ENCODE measurements at regions not wholly inside any gene's neighbourhood (a gene's known extent, or its start where the extent isn't known, plus 50 kb on each side); places are given as distances from the start of the nearest gene placed in this dataset.

DNA sequence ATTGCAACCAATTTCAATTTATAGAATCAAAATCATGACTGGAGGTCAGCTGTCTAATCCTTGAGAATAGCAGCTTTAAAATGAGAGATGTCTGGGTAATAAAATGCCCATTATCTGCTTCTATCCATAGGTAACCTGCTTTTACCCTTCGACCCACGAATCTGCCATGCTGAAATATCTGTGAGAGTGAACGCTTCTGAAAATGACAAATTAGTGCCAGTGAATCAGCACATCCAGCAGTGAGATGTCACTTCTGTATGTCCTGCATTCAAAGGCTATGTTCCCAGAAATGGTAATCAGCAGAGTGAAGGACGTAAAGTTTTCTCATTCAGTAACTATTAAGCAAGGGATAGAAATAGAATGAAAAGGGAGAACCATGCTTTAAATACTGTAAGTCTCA is 532.4 kb upstream of the ITGA1 start:
- no peak overlapping the region for H2AK5ac ChIP-seq (ENCODE audit: low read length, severe bottlenecking)
- no peak overlapping the region for H3K14ac ChIP-seq (ENCODE audit: low read length in 2 of 2)
- no peaks in the 10 kb centered on the region for H3K4me1 ChIP-seq (ENCODE audit: control insufficient read depth, insufficient read depth, low read depth, low read length)
- no peak overlapping the region for H4K8ac ChIP-seq (ENCODE audit: low read length)
- H3K4ac ChIP-seq (ENCODE audit: low read depth in 1 of 2, low read length in 2 of 2) = no peak overlapping the region
- no peak overlapping the region for H3K23ac ChIP-seq (ENCODE audit: low read length in 2 of 2)
- no peak overlapping the region for H3K4me2 ChIP-seq (ENCODE audit: low read length, poor library complexity, severe bottlenecking)
- no peak overlapping the region for H2AFZ ChIP-seq (ENCODE audit: low read depth, low read length)
- H4K91ac ChIP-seq (ENCODE audit: low read length) = no peak overlapping the region
- H3K18ac ChIP-seq (ENCODE audit: low read depth in 1 of 2, low read length in 2 of 2) = no peak overlapping the region
- H2BK120ac ChIP-seq (ENCODE audit: low read depth, low read length) = no peak overlapping the region
- no peak overlapping the region for H3K4me3 ChIP-seq (ENCODE audit: insufficient read depth in 1 of 2, low read depth in 1 of 2, low read length in 2 of 2)
- H2BK12ac ChIP-seq (ENCODE audit: low read length in 2 of 2) = no peak overlapping the region
- no peak overlapping the region for H2BK5ac ChIP-seq (ENCODE audit: low read depth, low read length, poor library complexity, severe bottlenecking)
- H3K79me1 ChIP-seq (replicated peaks; ENCODE audit: low read length, poor library complexity, severe bottlenecking) = no peaks in the 10 kb centered on the region
- DNase-seq = no peak
- no peak overlapping the region for H2BK15ac ChIP-seq (ENCODE audit: low read depth, poor library complexity, severe bottlenecking)
- H3K27ac ChIP-seq (ENCODE audit: low read length, poor library complexity, severe bottlenecking) = no peak overlapping the region
- peaks cover 3% of the 10 kb centered on the region for H3K9me3 ChIP-seq (ENCODE audit: control insufficient read depth, low read length)
- H3K27me3 ChIP-seq (ENCODE audit: control insufficient read depth in 1 of 2, insufficient read depth in 1 of 2, low read length in 2 of 2) = no peaks in the 10 kb centered on the region
- WGBS = 85% methylated on average over 3 of the region's 4 CpGs
- no peaks in the 10 kb centered on the region for H3K36me3 ChIP-seq (ENCODE audit: control insufficient read depth in 1 of 2, insufficient read depth in 2 of 2, low read depth in 1 of 2, low read length in 2 of 2)
- no peak overlapping the region for H3K9ac ChIP-seq (ENCODE audit: low read length)

DNA sequence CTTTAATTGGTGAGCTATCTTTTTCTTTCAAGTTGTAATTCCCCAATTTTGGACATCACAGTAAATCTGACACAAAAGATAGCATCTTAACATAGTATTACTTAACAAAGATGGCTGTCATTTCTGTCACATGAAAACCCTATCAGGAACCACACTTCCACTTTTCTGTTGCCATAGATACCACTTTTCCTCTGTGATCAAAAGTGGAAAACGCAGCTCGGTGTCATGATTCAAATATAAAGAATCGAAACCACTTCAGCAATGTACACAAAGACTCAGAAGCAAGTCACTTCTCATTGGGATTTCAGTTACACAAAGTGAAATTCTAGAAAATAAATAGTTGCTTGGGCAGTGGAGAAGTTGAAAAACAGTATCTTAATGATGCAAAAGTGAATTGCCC is 524.9 kb upstream of the ITGA1 start:
- no peak overlapping the region for H3K14ac ChIP-seq (ENCODE audit: low read length in 2 of 2)
- H3K4me3 ChIP-seq (ENCODE audit: insufficient read depth in 1 of 2, low read depth in 1 of 2, low read length in 2 of 2) = no peak overlapping the region
- no peak for DNase-seq
- H3K4me1 ChIP-seq (ENCODE audit: control insufficient read depth, insufficient read depth, low read depth, low read length) = no peaks in the 10 kb centered on the region
- H3K18ac ChIP-seq (ENCODE audit: low read depth in 1 of 2, low read length in 2 of 2) = no peak overlapping the region
- no peak overlapping the region for H2BK5ac ChIP-seq (ENCODE audit: low read depth, low read length, poor library complexity, severe bottlenecking)
- H2BK120ac ChIP-seq (ENCODE audit: low read depth, low read length) = no peak overlapping the region
- H3K27me3 ChIP-seq (ENCODE audit: control insufficient read depth in 1 of 2, insufficient read depth in 1 of 2, low read length in 2 of 2) = no peaks in the 10 kb centered on the region
- H2BK15ac ChIP-seq (ENCODE audit: low read depth, poor library complexity, severe bottlenecking) = no peak overlapping the region
- no peak overlapping the region for H3K4me2 ChIP-seq (ENCODE audit: low read length, poor library complexity, severe bottlenecking)
- H2AK5ac ChIP-seq (ENCODE audit: low read length, severe bottlenecking) = no peak overlapping the region
- no peak overlapping the region for H3K27ac ChIP-seq (ENCODE audit: low read length, poor library complexity, severe bottlenecking)
- no peaks in the 10 kb centered on the region for H3K9me3 ChIP-seq (ENCODE audit: control insufficient read depth, low read length)
- H3K79me1 ChIP-seq (replicated peaks; ENCODE audit: low read length, poor library complexity, severe bottlenecking) = no peaks in the 10 kb centered on the region
- H4K91ac ChIP-seq (ENCODE audit: low read length) = no peak overlapping the region
- H3K36me3 ChIP-seq (ENCODE audit: control insufficient read depth in 1 of 2, insufficient read depth in 2 of 2, low read depth in 1 of 2, low read length in 2 of 2) = no peaks in the 10 kb centered on the region
- no peak overlapping the region for H2BK12ac ChIP-seq (ENCODE audit: low read length in 2 of 2)
- no peak overlapping the region for H3K9ac ChIP-seq (ENCODE audit: low read length)
- no peak overlapping the region for H2AFZ ChIP-seq (ENCODE audit: low read depth, low read length)
- H3K23ac ChIP-seq (ENCODE audit: low read length in 2 of 2) = no peak overlapping the region
- WGBS = 80% methylated on average over 2 of the region's 3 CpGs
- H4K8ac ChIP-seq (ENCODE audit: low read length) = no peak overlapping the region
- no peak overlapping the region for H3K4ac ChIP-seq (ENCODE audit: low read depth in 1 of 2, low read length in 2 of 2)

- H3K4me3 ChIP-seq (ENCODE audit: insufficient read depth in 1 of 2, low read depth in 1 of 2, low read length in 2 of 2) = no peak overlapping the region
- H3K14ac ChIP-seq (ENCODE audit: low read length in 2 of 2) = no peak overlapping the region
- no peaks in the 10 kb centered on the region for H3K4me1 ChIP-seq (ENCODE audit: control insufficient read depth, insufficient read depth, low read depth, low read length)
- DNase-seq = no peak
- no peak overlapping the region for H3K18ac ChIP-seq (ENCODE audit: low read depth in 1 of 2, low read length in 2 of 2)
- no peak overlapping the region for H2AFZ ChIP-seq (ENCODE audit: low read depth, low read length)
- no peak overlapping the region for H4K8ac ChIP-seq (ENCODE audit: low read length)
- H3K9ac ChIP-seq (ENCODE audit: low read length) = no peak overlapping the region
- no peak overlapping the region for H3K4me2 ChIP-seq (ENCODE audit: low read length, poor library complexity, severe bottlenecking)
- no peaks in the 10 kb centered on the region for H3K9me3 ChIP-seq (ENCODE audit: control insufficient read depth, low read length)
- H2BK5ac ChIP-seq (ENCODE audit: low read depth, low read length, poor library complexity, severe bottlenecking) = no peak overlapping the region
- WGBS = 92% methylated on average over 1 of the region's 1 CpG
- no peak overlapping the region for H2BK12ac ChIP-seq (ENCODE audit: low read length in 2 of 2)
- H3K4ac ChIP-seq (ENCODE audit: low read depth in 1 of 2, low read length in 2 of 2) = no peak overlapping the region
- no peak overlapping the region for H2BK15ac ChIP-seq (ENCODE audit: low read depth, poor library complexity, severe bottlenecking)
- no peak overlapping the region for H2AK5ac ChIP-seq (ENCODE audit: low read length, severe bottlenecking)
- no peak overlapping the region for H2BK120ac ChIP-seq (ENCODE audit: low read depth, low read length)
- H3K36me3 ChIP-seq (ENCODE audit: control insufficient read depth in 1 of 2, insufficient read depth in 2 of 2, low read depth in 1 of 2, low read length in 2 of 2) = no peaks in the 10 kb centered on the region
- H3K27ac ChIP-seq (ENCODE audit: low read length, poor library complexity, severe bottlenecking) = no peak overlapping the region
- H3K23ac ChIP-seq (ENCODE audit: low read length in 2 of 2) = no peak overlapping the region
- no peak overlapping the region for H4K91ac ChIP-seq (ENCODE audit: low read length)
- no peaks in the 10 kb centered on the region for H3K27me3 ChIP-seq (ENCODE audit: control insufficient read depth in 1 of 2, insufficient read depth in 1 of 2, low read length in 2 of 2)
- H3K79me1 ChIP-seq (replicated peaks; ENCODE audit: low read length, poor library complexity, severe bottlenecking) = no peaks in the 10 kb centered on the region
Measured at GRCh38 chr5:52269401-52269800, 518.3 kb upstream of the ITGA1 start.

DNA sequence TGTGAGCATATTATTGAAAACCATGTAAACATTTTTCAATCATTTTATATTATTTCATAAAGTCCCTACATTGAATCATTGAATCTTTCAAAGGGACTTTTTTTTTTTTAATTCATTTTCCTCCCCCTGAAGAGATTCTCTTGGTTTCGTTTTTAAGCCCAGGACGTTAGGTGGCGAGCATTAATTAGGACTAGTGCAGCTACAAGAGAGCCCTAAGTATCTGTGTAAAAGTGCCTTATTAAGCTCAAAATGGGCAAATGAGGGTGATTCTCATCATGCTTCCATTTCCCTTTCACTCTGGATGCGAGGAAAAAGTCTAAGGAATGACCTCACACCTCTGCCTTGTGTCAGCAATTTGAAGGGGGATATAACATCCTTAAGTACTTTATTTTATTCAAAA is 517.9 kb upstream of the ITGA1 start:
- H3K4ac ChIP-seq (ENCODE audit: low read depth in 1 of 2, low read length in 2 of 2) = no peak overlapping the region
- no peak overlapping the region for H4K91ac ChIP-seq (ENCODE audit: low read length)
- peak; percentile 3 for DNase-seq
- H2BK120ac ChIP-seq (ENCODE audit: low read depth, low read length) = no peak overlapping the region
- 65% methylated on average over 3 of the region's 4 CpGs for WGBS
- peak overlapping the region in 1 of 2 experiments; percentile 54 for H3K4me3 ChIP-seq (ENCODE audit: insufficient read depth in 1 of 2, low read depth in 1 of 2, low read length in 2 of 2)
- peak overlapping the region; percentile 9 for H3K9ac ChIP-seq (ENCODE audit: low read length)
- H3K4me1 ChIP-seq (ENCODE audit: control insufficient read depth, insufficient read depth, low read depth, low read length) = no peaks in the 10 kb centered on the region
- H3K14ac ChIP-seq (ENCODE audit: low read length in 2 of 2) = no peak overlapping the region
- H2BK12ac ChIP-seq (ENCODE audit: low read length in 2 of 2) = no peak overlapping the region
- no peaks in the 10 kb centered on the region for H3K27me3 ChIP-seq (ENCODE audit: control insufficient read depth in 1 of 2, insufficient read depth in 1 of 2, low read length in 2 of 2)
- H3K23ac ChIP-seq (ENCODE audit: low read length in 2 of 2) = no peak overlapping the region
- no peaks in the 10 kb centered on the region for H3K36me3 ChIP-seq (ENCODE audit: control insufficient read depth in 1 of 2, insufficient read depth in 2 of 2, low read depth in 1 of 2, low read length in 2 of 2)
- H2BK15ac ChIP-seq (ENCODE audit: low read depth, poor library complexity, severe bottlenecking) = no peak overlapping the region
- no peak overlapping the region for H2AK5ac ChIP-seq (ENCODE audit: low read length, severe bottlenecking)
- no peak overlapping the region for H3K18ac ChIP-seq (ENCODE audit: low read depth in 1 of 2, low read length in 2 of 2)
- no peaks in the 10 kb centered on the region for H3K79me1 ChIP-seq (replicated peaks; ENCODE audit: low read length, poor library complexity, severe bottlenecking)
- H3K9me3 ChIP-seq (ENCODE audit: control insufficient read depth, low read length) = no peaks in the 10 kb centered on the region
- H3K27ac ChIP-seq (ENCODE audit: low read length, poor library complexity, severe bottlenecking) = no peak overlapping the region
- H2BK5ac ChIP-seq (ENCODE audit: low read depth, low read length, poor library complexity, severe bottlenecking) = no peak overlapping the region
- no peak overlapping the region for H3K4me2 ChIP-seq (ENCODE audit: low read length, poor library complexity, severe bottlenecking)
- no peak overlapping the region for H4K8ac ChIP-seq (ENCODE audit: low read length)
- H2AFZ ChIP-seq (ENCODE audit: low read depth, low read length) = no peak overlapping the region
